NT2/D1 (cell line): ENCODE measurements at regions not wholly inside any gene's neighbourhood (a gene's known extent, or its start where the extent isn't known, plus 50 kb on each side); places are given as distances from the start of the nearest gene placed in this dataset.

Source experiments
- SUZ12 ChIP-seq: IDR thresholded peaks from 2 replicates; pipeline ENCODE4 v1.6.1; 2011; ENCODE audit not compliant: insufficient read length, insufficient read depth; ENCODE audit errors: extremely low read depth
- ZNF274 ChIP-seq: IDR thresholded peaks from 2 replicates; pipeline ENCODE4 v1.6.1; 2011; ENCODE audit warnings: mild to moderate bottlenecking, low read depth, low read length

- TF ChIP-seq ZNF274 = no peak
- no peak for TF ChIP-seq SUZ12
Observed at GRCh38 chr3:130256821-130257340, 88.6 kb upstream of the COL6A5 start.
